TTC549 (cell line): ENCODE measurements at regions not wholly inside any gene's neighbourhood (a gene's known extent, or its start where the extent isn't known, plus 50 kb on each side); places are given as distances from the start of the nearest gene placed in this dataset.

Experiments used
- FAIRE-seq: peaks from 2 replicates; lab custom pipeline; 2012; peaks lifted over from hg19 to GRCh38; lab: Jason Lieb, UNC

GRCh38 chr5:165130656-165131055 lies 1625.2 kb downstream of the MAT2B start:
- no peak for FAIRE-seq

GRCh38 chr5:165134155-165134554 lies 1628.7 kb downstream of the MAT2B start:
- no peak for FAIRE-seq

- no peak for FAIRE-seq
Measured at GRCh38 chr5:165135565-165135964, 1630.1 kb downstream of the MAT2B start.

GRCh38 chr5:165137701-165138100 lies 1632.3 kb downstream of the MAT2B start:
- no peak for FAIRE-seq

GRCh38 chr5:165138236-165138635 lies 1632.8 kb downstream of the MAT2B start:
- FAIRE-seq = no peak

GRCh38 chr5:165139262-165139661 lies 1633.8 kb downstream of the MAT2B start:
- no peak for FAIRE-seq

GRCh38 chr5:165139721-165140120 lies 1634.3 kb downstream of the MAT2B start:
- no peak for FAIRE-seq

- FAIRE-seq = no peak
Measured at GRCh38 chr5:165143741-165144140, 1638.3 kb downstream of the MAT2B start.

GRCh38 chr5:165149431-165149830 lies 1644.0 kb downstream of the MAT2B start:
- no peak for FAIRE-seq

GRCh38 chr5:165152058-165152457 lies 1646.6 kb downstream of the MAT2B start:
- FAIRE-seq = no peak

- no peak for FAIRE-seq
Measured at GRCh38 chr5:165157219-165157618, 1651.8 kb downstream of the MAT2B start.

GRCh38 chr5:165161204-165161603 lies 1655.8 kb downstream of the MAT2B start:
- no peak for FAIRE-seq

- FAIRE-seq = no peak
Measured at GRCh38 chr5:165163861-165164260, 1658.4 kb downstream of the MAT2B start.

- FAIRE-seq = no peak
Measured at GRCh38 chr5:165173651-165174050, 1668.2 kb downstream of the MAT2B start.

- FAIRE-seq = no peak
Measured at GRCh38 chr5:165175041-165175440, 1669.6 kb downstream of the MAT2B start.

GRCh38 chr5:165184183-165184582 lies 1678.8 kb downstream of the MAT2B start:
- no peak for FAIRE-seq

- FAIRE-seq = no peak
Measured at GRCh38 chr5:165185716-165186115, 1680.3 kb downstream of the MAT2B start.

- FAIRE-seq = no peak
Measured at GRCh38 chr5:165187815-165188214, 1682.4 kb downstream of the MAT2B start.

- no peak for FAIRE-seq
Measured at GRCh38 chr5:165188556-165189175, 1683.2 kb downstream of the MAT2B start.

- FAIRE-seq = no peak
Measured at GRCh38 chr5:165196961-165197360, 1691.5 kb downstream of the MAT2B start.

- no peak for FAIRE-seq
Measured at GRCh38 chr5:165201369-165201768, 1696.0 kb downstream of the MAT2B start.

GRCh38 chr5:165201771-165202518 lies 1696.5 kb downstream of the MAT2B start:
- no peak for FAIRE-seq

GRCh38 chr5:165202519-165202910 lies 1697.1 kb downstream of the MAT2B start:
- FAIRE-seq = no peak

- FAIRE-seq = peak; percentile 73
Measured at GRCh38 chr5:165209101-165209727, 1703.8 kb downstream of the MAT2B start.
